Urinary bladder (tissue), 3 donors: ENCODE measurements at regions not wholly inside any gene's neighbourhood (a gene's known extent, or its start where the extent isn't known, plus 50 kb on each side); places are given as distances from the start of the nearest gene placed in this dataset.
"Not testable (repeated sequence)": the region's sequence is repeated elsewhere in the genome, so short reads cannot be mapped to it uniquely, and the experiment has no call there.

ENCODE experiments used
- DNase-seq: peaks from one replicate; pipeline ENCODE4 v3.0.0-alpha.2; 2015; ENCODE audit errors: extremely low spot score
- H3K27ac ChIP-seq: one replicate; pipeline ENCODE4 v1.5.1; 2013; ENCODE audit warnings: low read depth, mild to moderate bottlenecking, moderate library complexity
- H3K36me3 ChIP-seq: one replicate; pipeline ENCODE4 v1.6.1; 2013; ENCODE audit warnings: mild to moderate bottlenecking, moderate library complexity; ENCODE audit not compliant: insufficient read depth
- H3K4me1 ChIP-seq: one replicate; pipeline ENCODE4 v1.6.1; 2013; ENCODE audit warnings: mild to moderate bottlenecking, moderate library complexity; ENCODE audit not compliant: insufficient read depth
- H3K4me3 ChIP-seq: one replicate; pipeline ENCODE4 v1.5.1; 2013; ENCODE audit warnings: low read depth, low read length
- WGBS: extraction: QIAGEN DNeasy Blood & Tissue Kit; methylation state at CpG from one replicate; pipeline ENCODE4 v1.1.7; 2013; 5-methylcytosine and 5-hydroxymethylcytosine counted together
- donor health status: healthy with polysubstance abuse.
- donor health status: healthy.

DNA sequence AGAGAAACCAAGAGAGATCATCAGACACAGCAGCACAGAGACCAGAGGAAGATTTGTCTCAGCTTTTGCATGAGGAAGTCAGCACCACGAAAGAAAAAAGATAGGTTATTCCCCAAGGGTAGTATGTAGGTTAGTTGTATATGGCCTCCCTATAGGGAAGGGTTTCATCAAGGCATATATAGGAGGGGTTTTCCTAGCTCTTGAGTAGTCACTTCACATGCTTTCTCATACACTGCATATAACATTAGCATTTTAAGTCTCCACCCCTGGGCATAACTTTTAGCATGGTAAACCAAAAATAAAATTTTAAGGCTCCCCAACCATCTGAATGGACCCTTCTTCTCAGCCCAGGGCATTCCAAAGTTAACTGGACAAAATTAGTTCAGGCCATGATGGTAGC lies 1571.6 kb upstream of the ACO1 start:
- Histone ChIP-seq H3K4me3 (no peak overlapping the region), H3K27ac (no peak overlapping the region), H3K36me3 (no peaks in the 10 kb centered on the region), H3K4me1 (no peaks in the 10 kb centered on the region)
- 74% methylated on average over 1 of the region's 1 CpG for WGBS
- no peak for DNase-seq

- Histone ChIP-seq H3K36me3 (no peaks in the 10 kb centered on the region), H3K4me3 (no peak overlapping the region), H3K4me1 (no peaks in the 10 kb centered on the region), H3K27ac (no peak overlapping the region)
- DNase-seq = no peak
- WGBS = 18% methylated on average over 2 of the region's 2 CpGs
These were observed 1568.9 kb upstream of the ACO1 start for GRCh38 chr9:30815585-30815984.

DNA sequence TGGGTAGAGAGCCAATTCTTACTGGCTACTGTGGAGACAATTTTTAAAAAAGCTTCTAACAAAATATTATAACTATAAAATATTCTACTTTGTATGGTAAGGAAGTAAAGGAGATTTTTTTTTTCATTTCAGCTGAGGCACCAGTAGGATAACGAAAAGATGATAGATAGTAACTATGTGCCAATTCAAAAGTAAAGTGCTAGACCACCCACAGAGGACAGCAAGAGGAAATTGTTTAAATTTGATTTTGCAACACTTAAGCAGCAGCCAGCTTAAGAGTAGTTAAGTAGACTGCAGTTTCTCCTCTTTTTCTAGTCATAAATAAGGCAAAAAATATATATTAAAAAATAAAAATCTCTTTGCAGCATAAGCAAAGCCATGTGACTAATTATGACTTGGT lies 1539.3 kb upstream of the ACO1 start:
- WGBS = 49% methylated on average over 1 of the region's 1 CpG

GRCh38 chr9:30846651-30847050 lies 1537.8 kb upstream of the ACO1 start:
- H3K4me3 ChIP-seq = no peak overlapping the region
- WGBS = 24% methylated on average over 3 of the region's 3 CpGs
- no peak overlapping the region for H3K27ac ChIP-seq
- peaks cover 2% of the 10 kb centered on the region for H3K36me3 ChIP-seq
- DNase-seq = no peak
- H3K4me1 ChIP-seq = no peaks in the 10 kb centered on the region

More for the DNA sequence above, 1539.3 kb upstream of the ACO1 start:
- peaks cover 2% of the 10 kb centered on the region for H3K36me3 ChIP-seq
- H3K4me1 ChIP-seq = no peaks in the 10 kb centered on the region
- H3K4me3 ChIP-seq = no peak overlapping the region
- H3K27ac ChIP-seq = no peak overlapping the region
- DNase-seq = no peak

- no peaks in the 10 kb centered on the region for H3K36me3 ChIP-seq
These were observed 1532.8 kb upstream of the ACO1 start for GRCh38 chr9:30851600-30851999.

GRCh38 chr9:30900706-30901105 lies 1483.7 kb upstream of the ACO1 start:
- no peak for DNase-seq
- 75% methylated on average over 1 of the region's 1 CpG for WGBS
- Histone ChIP-seq H3K36me3 (no peaks in the 10 kb centered on the region), H3K4me3 (no peak overlapping the region), H3K27ac (no peak overlapping the region), H3K4me1 (no peaks in the 10 kb centered on the region)

More at GRCh38 chr9:30851600-30851999, 1532.8 kb upstream of the ACO1 start:
- no peak overlapping the region for H3K4me3 ChIP-seq
- no peak overlapping the region for H3K27ac ChIP-seq
- no peak for DNase-seq
- no peaks in the 10 kb centered on the region for H3K4me1 ChIP-seq

GRCh38 chr9:30913331-30913730 lies 1471.1 kb upstream of the ACO1 start:
- H3K27ac ChIP-seq = no peak overlapping the region
- H3K36me3 ChIP-seq = no peaks in the 10 kb centered on the region
- no peaks in the 10 kb centered on the region for H3K4me1 ChIP-seq
- H3K4me3 ChIP-seq = no peak overlapping the region
- no peak for DNase-seq
- 46% methylated on average over 3 of the region's 3 CpGs for WGBS

GRCh38 chr9:30915451-30915850 lies 1469.0 kb upstream of the ACO1 start:
- 38% methylated on average over 4 of the region's 4 CpGs for WGBS
- no peak for DNase-seq
- no peaks in the 10 kb centered on the region for H3K36me3 ChIP-seq

GRCh38 chr9:30925126-30925525 lies 1459.3 kb upstream of the ACO1 start:
- WGBS = 64% methylated on average over 5 of the region's 5 CpGs

More at GRCh38 chr9:30915451-30915850, 1469.0 kb upstream of the ACO1 start:
- Histone ChIP-seq H3K27ac (no peak overlapping the region), H3K4me1 (no peaks in the 10 kb centered on the region), H3K4me3 (no peak overlapping the region)

DNA sequence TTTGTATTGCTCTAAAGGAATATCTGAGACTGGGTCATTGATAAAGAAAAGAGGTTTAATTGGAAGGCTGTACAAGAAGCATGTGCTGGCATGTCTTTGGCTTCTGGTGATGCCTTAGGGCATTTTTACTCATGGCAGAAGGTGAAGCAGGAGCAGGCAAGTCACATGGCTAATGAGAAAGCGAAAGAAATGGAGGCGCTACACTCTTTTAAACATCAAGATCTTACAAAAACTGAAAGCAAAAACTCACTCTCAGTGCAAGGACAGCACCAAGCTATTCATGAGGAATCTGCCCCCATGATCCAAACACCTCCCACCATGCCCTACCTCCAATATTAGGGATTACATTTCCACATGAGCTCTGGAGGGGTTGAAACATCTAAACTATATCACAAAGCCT lies 1458.8 kb upstream of the ACO1 start:
- Histone ChIP-seq H3K27ac (no peak overlapping the region), H3K4me1 (no peaks in the 10 kb centered on the region)
- WGBS = 96% methylated on average over 2 of the region's 2 CpGs

More at GRCh38 chr9:30925126-30925525, 1459.3 kb upstream of the ACO1 start:
- H3K4me1 ChIP-seq = no peaks in the 10 kb centered on the region
- no peak for DNase-seq
- no peak overlapping the region for H3K4me3 ChIP-seq
- H3K27ac ChIP-seq = no peak overlapping the region
- no peaks in the 10 kb centered on the region for H3K36me3 ChIP-seq

GRCh38 chr9:30928045-30928444 lies 1456.4 kb upstream of the ACO1 start:
- no peak overlapping the region for H3K27ac ChIP-seq
- no peak for DNase-seq
- H3K4me3 ChIP-seq = no peak overlapping the region
- no peaks in the 10 kb centered on the region for H3K36me3 ChIP-seq
- no peaks in the 10 kb centered on the region for H3K4me1 ChIP-seq
- WGBS = 64% methylated on average over 4 of the region's 4 CpGs

More for the DNA sequence above, 1458.8 kb upstream of the ACO1 start:
- H3K4me3 ChIP-seq = no peak overlapping the region
- no peak for DNase-seq
- H3K36me3 ChIP-seq = no peaks in the 10 kb centered on the region

GRCh38 chr9:30932226-30932625 lies 1452.2 kb upstream of the ACO1 start:
- no peak overlapping the region for H3K4me3 ChIP-seq
- H3K27ac ChIP-seq = no peak overlapping the region
- no peaks in the 10 kb centered on the region for H3K4me1 ChIP-seq
- H3K36me3 ChIP-seq = no peaks in the 10 kb centered on the region
- WGBS = 76% methylated on average over 2 of the region's 2 CpGs
- DNase-seq = no peak

DNA sequence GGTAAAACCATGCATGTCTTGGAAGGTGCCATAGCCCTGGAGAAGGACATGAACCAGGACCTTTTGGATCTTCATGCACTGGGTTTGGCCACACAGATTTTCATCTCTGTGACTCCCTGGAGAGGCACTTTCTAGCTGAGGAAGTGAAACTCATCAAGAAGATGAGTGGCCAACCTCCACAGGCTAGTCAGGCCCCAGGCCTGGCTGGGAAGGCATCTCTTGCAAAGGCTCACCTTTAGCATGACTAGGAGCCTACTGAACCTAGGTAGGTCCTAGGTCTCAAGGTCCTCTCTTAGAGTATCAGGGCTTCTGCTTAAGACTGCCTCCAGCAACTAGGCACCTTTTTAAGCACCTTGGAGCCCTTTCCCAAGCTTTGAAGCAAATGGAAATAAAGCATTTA lies 1448.7 kb upstream of the ACO1 start:
- DNase-seq = no peak
- H3K36me3 ChIP-seq = no peaks in the 10 kb centered on the region
- H3K27ac ChIP-seq = no peak overlapping the region
- H3K4me1 ChIP-seq = no peaks in the 10 kb centered on the region
- H3K4me3 ChIP-seq = no peak overlapping the region

- Histone ChIP-seq H3K27ac (no peak overlapping the region), H3K4me1 (no peaks in the 10 kb centered on the region), H3K36me3 (no peaks in the 10 kb centered on the region), H3K4me3 (no peak overlapping the region)
- WGBS = 83% methylated on average over 4 of the region's 4 CpGs
- DNase-seq = no peak
These were observed 1447.3 kb upstream of the ACO1 start for GRCh38 chr9:30937106-30937505.

GRCh38 chr9:30942852-30943251 lies 1441.6 kb upstream of the ACO1 start:
- H3K36me3 ChIP-seq, H3K4me3 ChIP-seq, H3K27ac ChIP-seq, DNase-seq, H3K4me1 ChIP-seq: not testable (repeated sequence)
- WGBS = 90% methylated on average over 2 of the region's 2 CpGs
